ENCODE measurements at regions not wholly inside any gene's neighbourhood (a gene's known extent, or its start where the extent isn't known, plus 50 kb on each side); places are given as distances from the start of the nearest gene placed in this dataset.

- no peak for TF ChIP-seq CTCF (IDR thresholded peaks at IDR 0.05)
- TF ChIP-seq POLR2A (IDR thresholded peaks at IDR 0.05) = no peak
Measured at GRCh38 chr2:18349421-18349820, 211.0 kb downstream of the RDH14 start.
